ENCODE measurements at regions not wholly inside any gene's neighbourhood (a gene's known extent, or its start where the extent isn't known, plus 50 kb on each side); places are given as distances from the start of the nearest gene placed in this dataset.

GRCh38 chr3:109887293-109887692 lies 549.9 kb upstream of the DPPA4 start:
- Histone ChIP-seq H3K4me3 (ENCODE audit: low read length in 2 of 2) (no peak overlapping the region), H3K4me1 (ENCODE audit: control insufficient read depth in 2 of 2, insufficient read depth in 2 of 2, low read length in 2 of 2) (no peaks in the 10 kb centered on the region), H3K36me3 (ENCODE audit: control insufficient read depth in 2 of 2, insufficient read depth in 2 of 2, low read length in 2 of 2) (no peaks in the 10 kb centered on the region), H3K9me3 (ENCODE audit: control insufficient read depth in 2 of 2, low read length in 2 of 2) (no peaks in the 10 kb centered on the region), H3K9ac (ENCODE audit: low read depth in 1 of 2, low read length in 2 of 2) (no peak overlapping the region), H3K27me3 (ENCODE audit: control insufficient read depth in 2 of 2, insufficient read depth in 2 of 2, low read length in 2 of 2) (no peaks in the 10 kb centered on the region), H3K27ac (ENCODE audit: low read depth in 2 of 2, low read length in 2 of 2) (no peak overlapping the region)

GRCh38 chr3:109888026-109888425 lies 550.7 kb upstream of the DPPA4 start:
- H3K9ac ChIP-seq (ENCODE audit: low read depth in 1 of 2, low read length in 2 of 2), result no peak overlapping the region
- no peak overlapping the region for H3K4me3 ChIP-seq (ENCODE audit: low read length in 2 of 2)
- H3K27ac ChIP-seq (ENCODE audit: low read depth in 2 of 2, low read length in 2 of 2), result no peak overlapping the region
- H3K27me3 ChIP-seq (ENCODE audit: control insufficient read depth in 2 of 2, insufficient read depth in 2 of 2, low read length in 2 of 2), result no peaks in the 10 kb centered on the region
- H3K36me3 ChIP-seq (ENCODE audit: control insufficient read depth in 2 of 2, insufficient read depth in 2 of 2, low read length in 2 of 2), result no peaks in the 10 kb centered on the region
- no peaks in the 10 kb centered on the region for H3K4me1 ChIP-seq (ENCODE audit: control insufficient read depth in 2 of 2, insufficient read depth in 2 of 2, low read length in 2 of 2)
- no peaks in the 10 kb centered on the region for H3K9me3 ChIP-seq (ENCODE audit: control insufficient read depth in 2 of 2, low read length in 2 of 2)

DNA sequence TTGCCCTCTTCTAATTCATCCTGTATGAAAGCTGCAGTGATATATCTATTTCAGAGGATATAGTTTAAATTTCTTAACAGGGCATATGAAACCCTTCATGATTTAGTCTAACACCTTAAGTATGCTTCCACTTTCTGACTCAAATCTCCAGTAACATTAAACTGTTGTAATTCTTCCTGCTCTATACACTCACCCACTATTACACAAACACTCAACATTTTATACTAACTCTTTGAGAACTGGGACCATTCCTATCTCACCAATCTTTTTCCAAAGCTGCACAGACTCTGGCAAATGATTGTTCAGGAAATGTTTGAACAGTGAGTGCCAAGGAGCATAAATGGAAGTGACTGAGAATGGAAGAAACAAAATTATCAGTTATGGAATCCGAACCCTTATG lies 560.4 kb upstream of the DPPA4 start:
- H3K27me3 ChIP-seq (ENCODE audit: control insufficient read depth in 2 of 2, insufficient read depth in 2 of 2, low read length in 2 of 2), result no peaks in the 10 kb centered on the region

GRCh38 chr3:109899925-109900324 lies 562.6 kb upstream of the DPPA4 start:
- Histone ChIP-seq H3K27ac (ENCODE audit: low read depth in 2 of 2, low read length in 2 of 2) (no peak overlapping the region), H3K4me1 (ENCODE audit: control insufficient read depth in 2 of 2, insufficient read depth in 2 of 2, low read length in 2 of 2) (peaks cover 9 to 10% of the 10 kb centered on the region in 2 donors), H3K36me3 (ENCODE audit: control insufficient read depth in 2 of 2, insufficient read depth in 2 of 2, low read length in 2 of 2) (no peaks in the 10 kb centered on the region), H3K27me3 (ENCODE audit: control insufficient read depth in 2 of 2, insufficient read depth in 2 of 2, low read length in 2 of 2) (no peaks in the 10 kb centered on the region), H3K4me3 (ENCODE audit: low read length in 2 of 2) (no peak overlapping the region), H3K9me3 (ENCODE audit: control insufficient read depth in 2 of 2, low read length in 2 of 2) (no peaks in the 10 kb centered on the region), H3K9ac (ENCODE audit: low read depth in 1 of 2, low read length in 2 of 2) (no peak overlapping the region)

More for the DNA sequence above, 560.4 kb upstream of the DPPA4 start:
- H3K27ac ChIP-seq (ENCODE audit: low read depth in 2 of 2, low read length in 2 of 2), result no peak overlapping the region
- H3K4me1 ChIP-seq (ENCODE audit: control insufficient read depth in 2 of 2, insufficient read depth in 2 of 2, low read length in 2 of 2), result peaks cover 9 to 10% of the 10 kb centered on the region in 2 donors
- H3K9ac ChIP-seq (ENCODE audit: low read depth in 1 of 2, low read length in 2 of 2), result no peak overlapping the region
- H3K36me3 ChIP-seq (ENCODE audit: control insufficient read depth in 2 of 2, insufficient read depth in 2 of 2, low read length in 2 of 2), result no peaks in the 10 kb centered on the region
- no peaks in the 10 kb centered on the region for H3K9me3 ChIP-seq (ENCODE audit: control insufficient read depth in 2 of 2, low read length in 2 of 2)
- no peak overlapping the region for H3K4me3 ChIP-seq (ENCODE audit: low read length in 2 of 2)

- Histone ChIP-seq H3K36me3 (ENCODE audit: control insufficient read depth in 2 of 2, insufficient read depth in 2 of 2, low read length in 2 of 2) (no peaks in the 10 kb centered on the region), H3K27ac (ENCODE audit: low read depth in 2 of 2, low read length in 2 of 2) (no peak overlapping the region), H3K9me3 (ENCODE audit: control insufficient read depth in 2 of 2, low read length in 2 of 2) (peaks cover 0 to 3% of the 10 kb centered on the region in 2 donors), H3K4me1 (ENCODE audit: control insufficient read depth in 2 of 2, insufficient read depth in 2 of 2, low read length in 2 of 2) (peaks cover 9 to 10% of the 10 kb centered on the region in 2 donors), H3K9ac (ENCODE audit: low read depth in 1 of 2, low read length in 2 of 2) (no peak overlapping the region), H3K27me3 (ENCODE audit: control insufficient read depth in 2 of 2, insufficient read depth in 2 of 2, low read length in 2 of 2) (no peaks in the 10 kb centered on the region), H3K4me3 (ENCODE audit: low read length in 2 of 2) (no peak overlapping the region)
These were observed 563.4 kb upstream of the DPPA4 start for GRCh38 chr3:109900783-109901182.

DNA sequence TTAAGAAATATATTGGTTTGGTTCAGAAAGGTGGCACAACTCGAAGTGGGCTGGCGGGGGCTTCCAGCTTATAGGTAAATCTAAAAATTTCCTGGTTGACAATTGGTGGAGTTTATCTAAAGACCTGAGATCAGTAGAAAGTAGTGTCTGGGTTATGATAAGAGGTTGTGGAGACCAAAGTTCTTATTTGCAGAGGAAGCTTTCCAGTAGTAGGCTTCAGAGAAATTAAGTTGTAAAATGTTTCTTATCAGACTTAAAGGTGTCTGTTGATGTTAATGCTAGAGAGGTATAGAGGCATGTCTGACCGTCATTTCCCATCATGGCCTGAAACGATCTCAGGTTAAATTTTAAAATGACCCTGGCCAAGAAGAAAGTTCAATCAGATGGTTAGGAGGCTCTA lies 565.2 kb upstream of the DPPA4 start:
- peaks cover 9 to 10% of the 10 kb centered on the region in 2 donors for H3K4me1 ChIP-seq (ENCODE audit: control insufficient read depth in 2 of 2, insufficient read depth in 2 of 2, low read length in 2 of 2)
- no peak overlapping the region for H3K4me3 ChIP-seq (ENCODE audit: low read length in 2 of 2)
- no peak overlapping the region for H3K9ac ChIP-seq (ENCODE audit: low read depth in 1 of 2, low read length in 2 of 2)
- H3K27ac ChIP-seq (ENCODE audit: low read depth in 2 of 2, low read length in 2 of 2), result no peak overlapping the region
- peaks cover 0 to 4% of the 10 kb centered on the region in 2 donors for H3K9me3 ChIP-seq (ENCODE audit: control insufficient read depth in 2 of 2, low read length in 2 of 2)
- H3K36me3 ChIP-seq (ENCODE audit: control insufficient read depth in 2 of 2, insufficient read depth in 2 of 2, low read length in 2 of 2), result no peaks in the 10 kb centered on the region
- H3K27me3 ChIP-seq (ENCODE audit: control insufficient read depth in 2 of 2, insufficient read depth in 2 of 2, low read length in 2 of 2), result no peaks in the 10 kb centered on the region

DNA sequence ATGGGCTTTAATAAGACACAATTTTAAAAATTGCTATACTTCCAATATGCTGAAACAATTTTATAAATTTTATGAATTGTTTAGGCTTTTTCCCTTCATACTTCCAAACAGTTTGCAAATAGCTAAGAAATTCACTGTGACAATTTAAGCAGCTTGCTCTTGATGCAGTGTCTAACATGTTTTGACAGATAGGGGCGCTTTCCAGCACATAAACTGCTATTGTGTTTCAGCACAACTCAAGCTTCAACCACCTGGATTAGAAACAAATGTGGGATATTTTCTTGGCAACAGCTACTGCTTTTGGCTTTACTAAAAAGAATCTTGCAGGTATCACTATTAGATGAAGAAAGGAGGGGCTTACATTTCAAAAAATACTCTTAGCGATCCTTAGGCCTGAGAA lies 565.8 kb upstream of the DPPA4 start:
- Histone ChIP-seq H3K9ac (ENCODE audit: low read depth in 1 of 2, low read length in 2 of 2) (no peak overlapping the region), H3K36me3 (ENCODE audit: control insufficient read depth in 2 of 2, insufficient read depth in 2 of 2, low read length in 2 of 2) (no peaks in the 10 kb centered on the region), H3K4me3 (ENCODE audit: low read length in 2 of 2) (no peak overlapping the region), H3K27me3 (ENCODE audit: control insufficient read depth in 2 of 2, insufficient read depth in 2 of 2, low read length in 2 of 2) (no peaks in the 10 kb centered on the region), H3K27ac (ENCODE audit: low read depth in 2 of 2, low read length in 2 of 2) (no peak overlapping the region), H3K4me1 (ENCODE audit: control insufficient read depth in 2 of 2, insufficient read depth in 2 of 2, low read length in 2 of 2) (peaks cover 9 to 10% of the 10 kb centered on the region in 2 donors), H3K9me3 (ENCODE audit: control insufficient read depth in 2 of 2, low read length in 2 of 2) (peaks cover 0 to 4% of the 10 kb centered on the region in 2 donors)

DNA sequence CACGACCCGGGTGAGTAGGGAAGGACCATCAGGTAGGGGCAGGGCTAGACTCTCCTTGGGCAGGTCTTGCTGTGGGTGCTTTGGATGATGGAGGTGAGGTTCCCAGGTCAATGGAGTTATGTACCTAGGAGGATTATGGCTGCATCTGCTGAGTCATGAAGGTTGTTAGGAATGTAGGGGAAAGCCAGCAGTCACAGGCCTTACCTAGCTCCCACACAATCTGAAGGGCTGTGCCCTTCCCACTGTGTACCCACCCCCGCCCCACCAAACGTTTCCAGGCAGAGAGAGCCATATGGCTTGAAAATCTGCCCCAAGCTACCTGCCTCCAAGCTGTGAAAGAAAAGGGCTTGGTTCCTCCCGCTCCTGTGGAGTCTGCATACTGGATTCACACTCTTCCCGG lies 573.4 kb upstream of the DPPA4 start:
- H3K36me3 ChIP-seq (ENCODE audit: control insufficient read depth in 2 of 2, insufficient read depth in 2 of 2, low read length in 2 of 2), result no peaks in the 10 kb centered on the region
- H3K9ac ChIP-seq (ENCODE audit: low read depth in 1 of 2, low read length in 2 of 2), result no peak overlapping the region
- no peak overlapping the region for H3K27ac ChIP-seq (ENCODE audit: low read depth in 2 of 2, low read length in 2 of 2)
- H3K9me3 ChIP-seq (ENCODE audit: control insufficient read depth in 2 of 2, low read length in 2 of 2), result peaks cover 0 to under 1% of the 10 kb centered on the region in 2 donors
- no peaks in the 10 kb centered on the region for H3K4me1 ChIP-seq (ENCODE audit: control insufficient read depth in 2 of 2, insufficient read depth in 2 of 2, low read length in 2 of 2)
- H3K4me3 ChIP-seq (ENCODE audit: low read length in 2 of 2), result no peak overlapping the region
- no peaks in the 10 kb centered on the region for H3K27me3 ChIP-seq (ENCODE audit: control insufficient read depth in 2 of 2, insufficient read depth in 2 of 2, low read length in 2 of 2)

- Histone ChIP-seq H3K9me3 (ENCODE audit: control insufficient read depth in 2 of 2, low read length in 2 of 2) (no peaks in the 10 kb centered on the region), H3K36me3 (ENCODE audit: control insufficient read depth in 2 of 2, insufficient read depth in 2 of 2, low read length in 2 of 2) (no peaks in the 10 kb centered on the region), H3K4me1 (ENCODE audit: control insufficient read depth in 2 of 2, insufficient read depth in 2 of 2, low read length in 2 of 2) (no peaks in the 10 kb centered on the region), H3K27ac (ENCODE audit: low read depth in 2 of 2, low read length in 2 of 2) (no peak overlapping the region), H3K4me3 (ENCODE audit: low read length in 2 of 2) (no peak overlapping the region), H3K27me3 (ENCODE audit: control insufficient read depth in 2 of 2, insufficient read depth in 2 of 2, low read length in 2 of 2) (no peaks in the 10 kb centered on the region), H3K9ac (ENCODE audit: low read depth in 1 of 2, low read length in 2 of 2) (no peak overlapping the region)
These were observed 581.4 kb upstream of the DPPA4 start for GRCh38 chr3:109918740-109919139.

- Histone ChIP-seq H3K4me3 (ENCODE audit: low read length in 2 of 2) (no peak overlapping the region), H3K27ac (ENCODE audit: low read depth in 2 of 2, low read length in 2 of 2) (no peak overlapping the region), H3K4me1 (ENCODE audit: control insufficient read depth in 2 of 2, insufficient read depth in 2 of 2, low read length in 2 of 2) (no peaks in the 10 kb centered on the region), H3K36me3 (ENCODE audit: control insufficient read depth in 2 of 2, insufficient read depth in 2 of 2, low read length in 2 of 2) (no peaks in the 10 kb centered on the region), H3K27me3 (ENCODE audit: control insufficient read depth in 2 of 2, insufficient read depth in 2 of 2, low read length in 2 of 2) (no peaks in the 10 kb centered on the region), H3K9ac (ENCODE audit: low read depth in 1 of 2, low read length in 2 of 2) (no peak overlapping the region), H3K9me3 (ENCODE audit: control insufficient read depth in 2 of 2, low read length in 2 of 2) (no peaks in the 10 kb centered on the region)
These were observed 583.4 kb upstream of the DPPA4 start for GRCh38 chr3:109920749-109921148.

DNA sequence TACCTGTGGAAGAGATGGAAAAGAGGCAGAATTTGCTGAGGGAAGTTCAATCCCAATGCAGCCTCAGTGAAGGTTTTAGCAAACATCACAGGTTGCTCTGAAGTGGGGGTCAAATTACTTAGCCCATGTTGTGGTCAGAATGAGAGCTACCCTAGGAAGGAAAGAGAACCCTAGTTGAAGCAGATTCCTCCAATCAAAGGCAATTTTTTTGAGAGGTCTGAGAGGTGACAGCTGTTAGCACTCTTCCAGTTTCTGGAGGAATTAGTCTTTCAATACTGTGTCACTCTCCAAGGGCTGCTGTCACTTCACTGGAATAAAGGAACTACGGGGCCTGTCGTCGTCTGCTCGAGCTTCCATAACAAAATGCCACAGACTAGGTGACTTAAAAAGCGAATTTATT lies 584.2 kb upstream of the DPPA4 start:
- no peak overlapping the region for H3K4me3 ChIP-seq (ENCODE audit: low read length in 2 of 2)
- no peaks in the 10 kb centered on the region for H3K27me3 ChIP-seq (ENCODE audit: control insufficient read depth in 2 of 2, insufficient read depth in 2 of 2, low read length in 2 of 2)
- H3K9ac ChIP-seq (ENCODE audit: low read depth in 1 of 2, low read length in 2 of 2), result no peak overlapping the region
- H3K27ac ChIP-seq (ENCODE audit: low read depth in 2 of 2, low read length in 2 of 2), result no peak overlapping the region
- H3K9me3 ChIP-seq (ENCODE audit: control insufficient read depth in 2 of 2, low read length in 2 of 2), result no peaks in the 10 kb centered on the region
- no peaks in the 10 kb centered on the region for H3K4me1 ChIP-seq (ENCODE audit: control insufficient read depth in 2 of 2, insufficient read depth in 2 of 2, low read length in 2 of 2)
- H3K36me3 ChIP-seq (ENCODE audit: control insufficient read depth in 2 of 2, insufficient read depth in 2 of 2, low read length in 2 of 2), result no peaks in the 10 kb centered on the region
